ENCODE measurements at regions not wholly inside any gene's neighbourhood (a gene's known extent, or its start where the extent isn't known, plus 50 kb on each side); places are given as distances from the start of the nearest gene placed in this dataset.

GRCh38 chr9:11366585-11367129 lies 753.9 kb upstream of the PTPRD start:
- no peak for TF ChIP-seq CTCF (IDR thresholded peaks at IDR 0.05)
- TF ChIP-seq EZH2 (IDR thresholded peaks at IDR 0.05; ENCODE audit: borderline replicate concordance, insufficient read depth, low read depth, low read length, poor library complexity, severe bottlenecking) = no peak

Data from B cell (primary cell).